ENCODE measurements at regions not wholly inside any gene's neighbourhood (a gene's known extent, or its start where the extent isn't known, plus 50 kb on each side); places are given as distances from the start of the nearest gene placed in this dataset.

DNA sequence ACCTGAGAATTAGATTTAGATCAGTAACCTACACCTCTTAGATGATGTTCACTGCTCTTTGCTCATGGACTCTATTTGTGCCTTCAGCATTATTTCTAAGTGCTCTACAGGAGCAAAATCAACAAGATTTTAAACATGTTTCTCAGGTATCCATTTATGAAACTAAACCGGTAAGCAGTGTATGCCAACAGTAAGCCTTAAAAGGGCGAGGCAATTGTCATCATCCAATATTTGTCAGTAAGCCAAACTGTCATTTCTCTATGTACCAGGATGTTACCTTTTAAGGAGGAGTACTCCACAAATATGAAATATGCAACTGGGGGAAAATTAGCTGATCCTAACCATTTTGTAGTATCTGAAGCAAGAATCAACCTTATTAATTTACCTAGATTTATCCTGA is 69.6 kb upstream of the ZNF184 start:
- Histone ChIP-seq H3K79me2 (no peaks in the 10 kb centered on the region), H3K4me2 (ENCODE audit: low read length) (no peak overlapping the region), H3K27ac (no peak overlapping the region), H3K4me3 (ENCODE audit: low read depth, low read length) (no peak overlapping the region), H3K36me3 (ENCODE audit: control insufficient read depth, insufficient read depth, low read length) (no peaks in the 10 kb centered on the region), H3K4me1 (no peaks in the 10 kb centered on the region), H3K27me3 (ENCODE audit: control insufficient read depth, insufficient read depth, low read length) (peaks cover 4% of the 10 kb centered on the region), H3K9me3 (ENCODE audit: control insufficient read depth, low read length) (no peaks in the 10 kb centered on the region), H2AFZ (no peak overlapping the region), H3K9ac (no peak overlapping the region)
- TF ChIP-seq CTCF (IDR thresholded peaks at IDR 0.05): no peak

DNA sequence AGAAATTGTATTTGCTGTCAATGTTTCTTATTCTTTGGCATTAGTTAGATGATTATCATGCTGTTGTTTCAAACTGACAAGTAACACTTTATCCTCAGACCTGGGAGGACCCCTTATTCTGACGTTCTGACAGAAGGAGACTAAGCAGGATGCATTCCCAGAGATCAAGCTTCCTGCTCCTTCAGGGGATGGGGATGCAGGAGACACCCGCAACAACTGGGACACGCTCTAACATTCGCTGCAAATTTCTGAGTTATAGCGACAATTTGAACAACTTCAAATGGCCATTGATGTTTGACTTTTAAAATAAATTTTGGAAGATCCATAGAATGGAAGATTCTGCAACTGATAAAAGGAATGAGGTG is 69.0 kb upstream of the ZNF184 start:
- Histone ChIP-seq H3K79me2 (no peaks in the 10 kb centered on the region), H3K36me3 (ENCODE audit: control insufficient read depth, insufficient read depth, low read length) (no peaks in the 10 kb centered on the region), H3K27me3 (ENCODE audit: control insufficient read depth, insufficient read depth, low read length) (no peaks in the 10 kb centered on the region), H3K9me3 (ENCODE audit: control insufficient read depth, low read length) (no peaks in the 10 kb centered on the region), H3K27ac (no peak overlapping the region), H2AFZ (no peak overlapping the region), H3K4me3 (ENCODE audit: low read depth, low read length) (no peak overlapping the region), H3K4me1 (no peaks in the 10 kb centered on the region), H3K9ac (no peak overlapping the region), H3K4me2 (ENCODE audit: low read length) (no peak overlapping the region)
- TF ChIP-seq CTCF (IDR thresholded peaks at IDR 0.05): no peak

DNA sequence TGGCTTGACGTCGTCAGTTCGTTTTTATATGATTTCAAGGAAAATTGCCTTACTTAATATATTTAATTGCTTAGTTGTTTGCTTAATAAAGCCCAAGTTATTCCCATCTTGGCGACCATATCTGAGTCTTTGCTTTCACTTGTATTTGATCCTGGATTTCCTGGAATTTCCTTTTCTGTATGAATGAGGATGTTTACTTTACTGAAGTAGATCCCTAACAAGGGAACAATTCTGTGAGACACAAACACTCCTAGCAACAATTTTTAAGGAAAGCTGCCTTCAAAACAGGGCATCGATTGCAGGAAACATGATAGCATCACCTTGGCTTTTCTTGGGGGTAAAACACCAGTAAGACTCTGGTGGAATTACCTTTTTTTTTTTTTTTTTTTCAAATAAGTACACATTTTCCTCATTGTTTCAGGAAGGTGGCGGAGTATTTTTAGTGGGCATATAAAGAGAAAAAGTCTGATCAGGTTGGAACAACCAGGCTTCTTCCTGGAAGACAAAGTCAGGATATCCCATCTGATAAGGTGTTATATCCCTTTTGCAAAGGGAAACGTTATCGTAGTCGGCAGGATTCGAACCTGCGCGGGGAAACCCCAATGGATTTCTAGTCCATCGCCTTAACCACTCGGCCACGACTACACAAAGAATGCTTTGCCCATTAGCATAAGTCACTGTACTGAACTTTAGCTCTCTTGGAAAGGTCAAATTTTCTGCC is 68.5 kb upstream of the ZNF184 start:
- no peaks in the 10 kb centered on the region for H3K79me2 ChIP-seq
- H3K36me3 ChIP-seq (ENCODE audit: control insufficient read depth, insufficient read depth, low read length): no peaks in the 10 kb centered on the region
- no peak overlapping the region for H3K4me2 ChIP-seq (ENCODE audit: low read length)
- no peak for TF ChIP-seq CTCF (IDR thresholded peaks at IDR 0.05)
- no peak overlapping the region for H2AFZ ChIP-seq
- H3K4me1 ChIP-seq: no peaks in the 10 kb centered on the region
- no peak overlapping the region for H3K4me3 ChIP-seq (ENCODE audit: low read depth, low read length)
- no peak overlapping the region for H3K9ac ChIP-seq
- H3K9me3 ChIP-seq (ENCODE audit: control insufficient read depth, low read length): no peaks in the 10 kb centered on the region
- no peaks in the 10 kb centered on the region for H3K27me3 ChIP-seq (ENCODE audit: control insufficient read depth, insufficient read depth, low read length)
- no peak overlapping the region for H3K27ac ChIP-seq

DNA sequence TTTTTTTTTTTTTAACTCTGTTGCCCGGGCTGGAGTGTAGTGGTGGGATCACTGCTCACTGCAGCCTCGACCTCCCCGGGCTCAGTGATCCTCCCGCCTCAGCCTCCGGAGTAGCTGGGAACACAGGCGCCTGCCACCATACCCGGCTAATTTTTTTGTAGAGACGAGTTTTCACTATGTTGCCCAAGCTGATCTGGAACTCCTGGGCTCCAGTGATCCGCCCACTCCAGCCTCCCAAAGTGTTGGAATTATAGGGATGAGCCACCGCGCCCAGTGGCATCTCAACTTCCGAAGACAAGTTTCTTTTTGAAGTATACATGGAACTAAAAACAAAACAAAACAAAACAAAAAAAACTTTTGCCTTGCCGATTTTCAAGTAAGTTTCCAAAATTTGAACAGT is 66.6 kb upstream of the ZNF184 start:
- H3K4me1 ChIP-seq: no peaks in the 10 kb centered on the region
- TF ChIP-seq CTCF (IDR thresholded peaks at IDR 0.05): no peak
- H3K36me3 ChIP-seq (ENCODE audit: control insufficient read depth, insufficient read depth, low read length): no peaks in the 10 kb centered on the region
- H3K4me3 ChIP-seq (ENCODE audit: low read depth, low read length): no peak overlapping the region
- H3K79me2 ChIP-seq: no peaks in the 10 kb centered on the region
- no peak overlapping the region for H3K9ac ChIP-seq
- H2AFZ ChIP-seq: no peak overlapping the region
- H3K9me3 ChIP-seq (ENCODE audit: control insufficient read depth, low read length): no peaks in the 10 kb centered on the region
- H3K27ac ChIP-seq: no peak overlapping the region
- no peaks in the 10 kb centered on the region for H3K27me3 ChIP-seq (ENCODE audit: control insufficient read depth, insufficient read depth, low read length)
- no peak overlapping the region for H3K4me2 ChIP-seq (ENCODE audit: low read length)

- Histone ChIP-seq H3K79me2 (no peaks in the 10 kb centered on the region), H3K27ac (no peak overlapping the region), H3K27me3 (ENCODE audit: control insufficient read depth, insufficient read depth, low read length) (no peaks in the 10 kb centered on the region), H3K9ac (no peak overlapping the region), H2AFZ (no peak overlapping the region), H3K9me3 (ENCODE audit: control insufficient read depth, low read length) (no peaks in the 10 kb centered on the region), H3K36me3 (ENCODE audit: control insufficient read depth, insufficient read depth, low read length) (no peaks in the 10 kb centered on the region), H3K4me2 (ENCODE audit: low read length) (no peak overlapping the region), H3K4me1 (no peaks in the 10 kb centered on the region), H3K4me3 (ENCODE audit: low read depth, low read length) (no peak overlapping the region)
- no peak for TF ChIP-seq CTCF (IDR thresholded peaks at IDR 0.05)
These were observed 60.1 kb upstream of the ZNF184 start for GRCh38 chr6:27532820-27533538.
